Tibial nerve (tissue), 3 donors: ENCODE measurements at regions not wholly inside any gene's neighbourhood (a gene's known extent, or its start where the extent isn't known, plus 50 kb on each side); places are given as distances from the start of the nearest gene placed in this dataset.

Experiments used
- CTCF ChIP-seq, 5 experiments: fragments of 200-600 bp in 3 of 5; fragments of 450-650 bp in 2 of 5; sonication (generic) in 3 of 5; IDR thresholded peaks; one replicate each; pipeline ENCODE4 v1.5.1; 2016 to 2019; ENCODE audit warnings: antibody characterized with exemption in 5 of 5, mild to moderate bottlenecking in 3 of 5, moderate library complexity in 2 of 5
- POLR2A ChIP-seq, 2 donors: fragments of 450-650 bp; IDR thresholded peaks; one replicate each; pipeline ENCODE4 v1.6.1; 2017; ENCODE audit warnings: antibody characterized with exemption in 2 of 2, mild to moderate bottlenecking in 2 of 2, moderate library complexity in 2 of 2

- TF ChIP-seq POLR2A (IDR thresholded peaks at IDR 0.05) (no peak), CTCF (IDR thresholded peaks at IDR 0.05) (no peak)
Measured at GRCh38 chr5:97501286-97501964, 318.4 kb upstream of the RIOK2 start.
